Neural cell (in vitro differentiated cells): ENCODE measurements at regions not wholly inside any gene's neighbourhood (a gene's known extent, or its start where the extent isn't known, plus 50 kb on each side); places are given as distances from the start of the nearest gene placed in this dataset.

Source experiments
- CTCF ChIP-seq: fragments of 450-650 bp; IDR thresholded peaks from 2 replicates; pipeline ENCODE4 v1.5.1; 2014; ENCODE audit warnings: antibody characterized with exemption, mild to moderate bottlenecking, moderate library complexity; ENCODE audit not compliant: poor library complexity, severe bottlenecking
- EZH2 ChIP-seq: fragments of 200-600, 300-800 bp; shearing (Covaris generic), sonication (generic); IDR thresholded peaks from 2 replicates; pipeline ENCODE4 v1.6.1; 2014; ENCODE audit warnings: antibody characterized with exemption, low read length, borderline replicate concordance, mild to moderate bottlenecking; ENCODE audit not compliant: insufficient read depth, poor library complexity, severe bottlenecking
- RAD21 ChIP-seq: fragments of 450-650 bp; conservative IDR thresholded peaks from 2 replicates; pipeline ENCODE4 v1.6.1; 2014; ENCODE audit warnings: antibody characterized with exemption, mild to moderate bottlenecking, moderate library complexity
- REST ChIP-seq: IDR thresholded peaks from 2 replicates; pipeline ENCODE4 v1.6.1; 2012; ENCODE audit warnings: borderline replicate concordance

DNA sequence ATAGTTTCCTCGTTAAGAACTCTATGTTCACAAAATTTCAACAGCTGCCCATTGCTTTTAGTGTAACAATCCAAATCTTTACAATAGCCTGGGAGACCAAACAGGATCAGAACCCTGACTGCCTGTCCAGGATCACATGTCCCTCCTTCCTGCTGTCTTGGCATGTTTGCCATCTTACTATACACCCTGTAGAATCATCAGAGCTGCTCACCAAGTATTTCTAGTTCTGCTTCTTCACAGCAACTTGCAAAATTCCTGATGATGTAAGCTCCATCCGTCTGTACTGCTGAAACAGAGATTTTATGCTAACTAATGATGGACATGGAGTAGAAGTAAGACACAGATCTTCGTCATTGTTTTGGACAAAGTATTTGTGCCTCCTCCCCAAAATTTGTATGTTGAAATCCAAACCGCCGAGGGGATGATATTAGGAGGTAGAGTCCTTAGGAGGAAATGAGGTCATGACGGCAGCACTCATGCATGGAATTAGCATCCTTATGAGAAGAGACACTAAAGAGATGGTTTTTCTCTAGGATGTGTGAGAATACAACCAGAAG lies 464.9 kb upstream of the BRINP1 start:
- TF ChIP-seq CTCF (no peak), RAD21 (no peak), EZH2 (no peak), REST (no peak)
